H1 (cell line): ENCODE measurements at regions not wholly inside any gene's neighbourhood (a gene's known extent, or its start where the extent isn't known, plus 50 kb on each side); places are given as distances from the start of the nearest gene placed in this dataset.

ENCODE experiments used
- CHD2 ChIP-seq: IDR thresholded peaks from 2 replicates; pipeline ENCODE4 v1.6.1; 2012; ENCODE audit warnings: low read length, improper control_type of control experiment
- CREB1 ChIP-seq: IDR thresholded peaks from 2 replicates; pipeline ENCODE4 v1.6.1; 2012; ENCODE audit warnings: inconsistent platforms
- CTBP2 ChIP-seq: IDR thresholded peaks from 2 replicates; pipeline ENCODE4 v1.7.0; 2011; ENCODE audit warnings: borderline replicate concordance, mild to moderate bottlenecking, moderate library complexity, mixed read lengths, low read length; ENCODE audit not compliant: insufficient read depth, insufficient read length
- EP300 ChIP-seq, 2 experiments: IDR thresholded peaks; 1 replicate in 1 of 2; 2 replicates in 1 of 2; pipeline ENCODE4 v1.6.1; 2011 to 2012; ENCODE audit warnings: low read depth in 2 of 2, low read length in 2 of 2, mild to moderate bottlenecking in 2 of 2, borderline replicate concordance in 1 of 2, inconsistent platforms in 1 of 2, moderate library complexity in 1 of 2
- EZH2 ChIP-seq: fragments of 200-600 bp; sonication (generic); IDR thresholded peaks from 2 replicates; pipeline ENCODE4 v1.7.1; 2012; ENCODE audit warnings: low read depth, mild to moderate bottlenecking, moderate library complexity, low read length, inconsistent platforms; ENCODE audit not compliant: severe bottlenecking
- GABPA ChIP-seq: IDR thresholded peaks from 2 replicates; pipeline ENCODE4 v1.6.1; 2011; ENCODE audit warnings: mild to moderate bottlenecking, low read length, moderate library complexity, borderline replicate concordance; ENCODE audit not compliant: insufficient read depth
- MAFK ChIP-seq: IDR thresholded peaks from 2 replicates; pipeline ENCODE4 v1.6.1; 2012; ENCODE audit warnings: low read depth, mild to moderate bottlenecking, improper control_type of control experiment, low read length
- RFX5 ChIP-seq: IDR thresholded peaks from 2 replicates; pipeline ENCODE4 v1.6.1; 2011; ENCODE audit warnings: low read depth, low read length, improper control_type of control experiment, borderline replicate concordance
- SAP30 ChIP-seq: fragments of 300-600 bp; sonication (generic); IDR thresholded peaks from 2 replicates; pipeline ENCODE4 v1.7.1; 2012; ENCODE audit warnings: low read length, moderate library complexity, mild to moderate bottlenecking, inconsistent platforms; ENCODE audit not compliant: insufficient read depth, insufficient replicate concordance
- SIRT6 ChIP-seq: IDR thresholded peaks from one replicate; pipeline ENCODE4 v1.7.1; 2012; ENCODE audit warnings: low read length, inconsistent platforms
- SIX5 ChIP-seq: IDR thresholded peaks from 2 replicates; pipeline ENCODE4 v1.6.1; 2011; ENCODE audit warnings: mild to moderate bottlenecking, low read depth, low read length
- SUZ12 ChIP-seq: fragments of 200-600 bp; sonication (generic); IDR thresholded peaks from 2 replicates; pipeline ENCODE4 v1.6.1; 2012; ENCODE audit warnings: mild to moderate bottlenecking, inconsistent platforms, low read length, moderate library complexity, mixed read lengths
- TAF7 ChIP-seq: optimal IDR thresholded peaks from 2 replicates; pipeline ENCODE3; 2011; ENCODE audit warnings: low read depth, mild to moderate bottlenecking, inconsistent platforms, low read length, moderate library complexity, borderline replicate concordance
- TF ChIP-seq, protein P1 (sequence below): IDR thresholded peaks from 2 replicates; pipeline ENCODE4 v1.6.1; 2012; ENCODE audit warnings: low read length, inconsistent platforms

GRCh38 chr6:27019651-27020552 is 227.6 kb upstream of the PRSS16 start (continued):
- TF ChIP-seq EP300 (IDR thresholded peaks at IDR 0.05; ENCODE audit: borderline replicate concordance in 1 of 2, low read depth in 2 of 2, low read length in 2 of 2) (no peak), SUZ12 (no peak), SIX5 (no peak), CREB1 (peak; percentile 87), MAFK (no peak; the same call in 1 of the 2 replicates), SIRT6 (no peak), GABPA (peak; percentile 88; the same call in 1 of the 2 replicates), CHD2 (no peak), TAF7 (peak; percentile 79), RFX5 (no peak), SAP30 (peak; percentile 20), CTBP2 (no peak), EZH2 (no peak)
- TF ChIP-seq, protein P1, sequence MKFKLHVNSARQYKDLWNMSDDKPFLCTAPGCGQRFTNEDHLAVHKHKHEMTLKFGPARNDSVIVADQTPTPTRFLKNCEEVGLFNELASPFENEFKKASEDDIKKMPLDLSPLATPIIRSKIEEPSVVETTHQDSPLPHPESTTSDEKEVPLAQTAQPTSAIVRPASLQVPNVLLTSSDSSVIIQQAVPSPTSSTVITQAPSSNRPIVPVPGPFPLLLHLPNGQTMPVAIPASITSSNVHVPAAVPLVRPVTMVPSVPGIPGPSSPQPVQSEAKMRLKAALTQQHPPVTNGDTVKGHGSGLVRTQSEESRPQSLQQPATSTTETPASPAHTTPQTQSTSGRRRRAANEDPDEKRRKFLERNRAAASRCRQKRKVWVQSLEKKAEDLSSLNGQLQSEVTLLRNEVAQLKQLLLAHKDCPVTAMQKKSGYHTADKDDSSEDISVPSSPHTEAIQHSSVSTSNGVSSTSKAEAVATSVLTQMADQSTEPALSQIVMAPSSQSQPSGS: no peak; the same call in 1 of the 2 replicates
